HG03457 (cell line): ENCODE measurements at regions not wholly inside any gene's neighbourhood (a gene's known extent, or its start where the extent isn't known, plus 50 kb on each side); places are given as distances from the start of the nearest gene placed in this dataset.

ENCODE experiments used
- ATAC-seq: cut with Tn5 transposase; IDR thresholded peaks from one replicate; pipeline ENCODE4 v1.9.1; 2021; ENCODE audit warnings: moderate number of reproducible peaks; ENCODE audit not compliant: unreplicated experiment

- ATAC-seq, result peak; percentile 83
Observed at GRCh38 chr12:27179400-27180214, 64.5 kb upstream of the STK38L start.

DNA sequence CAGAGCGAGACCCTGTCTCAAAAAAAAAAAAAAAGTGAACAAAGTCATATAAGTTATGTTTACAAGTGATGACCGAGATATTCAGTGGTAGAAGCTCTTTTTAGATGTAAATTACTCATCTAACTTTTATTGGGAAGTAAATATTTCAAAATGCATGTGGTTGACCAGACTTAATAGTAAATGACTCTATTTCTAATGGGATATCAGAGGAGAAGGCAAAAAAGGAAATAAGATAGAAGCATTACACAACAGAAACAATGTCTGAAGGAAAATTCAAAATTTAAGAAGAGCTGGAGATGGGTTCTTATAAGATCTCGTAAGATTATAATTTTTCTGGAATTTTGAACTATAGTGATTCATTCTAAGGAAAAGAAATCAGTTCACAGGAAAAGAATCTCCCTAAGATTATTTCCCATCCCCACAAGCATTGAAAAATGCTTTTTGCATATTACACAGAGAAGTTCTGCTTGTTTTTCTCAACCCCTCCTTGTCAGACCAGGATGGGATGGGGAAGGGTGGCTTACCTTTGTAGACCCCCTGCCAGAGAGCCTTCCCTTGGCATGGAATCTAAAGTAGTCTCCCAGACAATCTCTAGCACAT, 63.1 kb upstream of the STK38L start:
- no peak for ATAC-seq

DNA sequence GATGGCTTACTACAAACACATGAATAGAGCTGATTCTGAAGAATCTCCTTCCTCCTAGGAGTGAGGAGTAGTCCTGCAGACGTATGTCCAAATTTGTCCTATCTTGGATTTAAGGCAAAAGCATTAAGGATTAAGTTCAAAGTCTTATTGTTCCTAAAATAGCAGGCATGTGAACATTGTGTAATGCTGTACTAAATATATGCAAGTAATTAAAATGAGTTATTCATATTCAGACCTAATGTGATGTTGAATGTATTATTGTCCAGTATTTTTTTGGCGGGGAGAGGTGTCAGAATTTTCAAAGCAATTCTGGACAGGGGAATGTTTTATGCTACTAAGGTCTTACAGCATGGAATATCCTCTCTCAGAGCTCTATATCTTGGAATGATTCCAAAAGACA, 60.7 kb upstream of the STK38L start:
- ATAC-seq, result no peak

DNA sequence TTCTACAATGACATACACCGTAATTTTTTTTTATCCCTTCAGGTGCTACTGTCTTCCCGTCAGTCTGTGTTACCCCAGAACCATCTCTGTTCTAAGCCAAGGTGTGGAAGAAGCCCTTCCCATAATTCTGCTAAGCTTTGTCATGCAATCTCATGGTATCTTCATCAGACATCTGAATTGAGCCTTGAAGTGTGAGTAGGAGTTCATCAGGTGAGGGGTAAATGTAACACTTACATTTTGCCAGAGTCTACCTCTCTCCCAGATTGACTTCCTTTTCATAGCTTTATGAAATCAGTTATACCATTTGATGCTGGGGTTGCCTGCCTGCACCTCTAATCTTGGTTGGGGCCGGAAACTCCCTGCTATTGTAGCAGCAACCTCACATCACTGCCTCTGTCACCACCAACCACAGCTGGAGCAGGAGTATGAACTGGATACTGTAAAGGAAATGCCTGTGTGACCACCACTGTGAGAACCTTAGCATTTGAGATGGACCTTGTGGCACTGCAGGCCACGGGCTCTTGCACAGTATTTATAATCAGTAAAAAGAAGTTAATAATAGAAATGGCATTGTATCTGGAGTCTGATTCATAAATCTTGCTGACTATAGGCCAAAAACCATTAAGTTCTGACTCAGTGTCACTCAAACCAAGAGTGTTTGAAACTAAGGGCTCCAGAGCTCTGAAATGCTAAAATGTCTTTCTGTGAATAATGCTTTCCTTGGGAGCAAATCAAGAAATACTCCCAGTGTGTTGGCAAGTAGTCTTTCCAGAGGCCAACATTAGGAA, 58.7 kb upstream of the STK38L start:
- ATAC-seq, result peak; percentile 82

DNA sequence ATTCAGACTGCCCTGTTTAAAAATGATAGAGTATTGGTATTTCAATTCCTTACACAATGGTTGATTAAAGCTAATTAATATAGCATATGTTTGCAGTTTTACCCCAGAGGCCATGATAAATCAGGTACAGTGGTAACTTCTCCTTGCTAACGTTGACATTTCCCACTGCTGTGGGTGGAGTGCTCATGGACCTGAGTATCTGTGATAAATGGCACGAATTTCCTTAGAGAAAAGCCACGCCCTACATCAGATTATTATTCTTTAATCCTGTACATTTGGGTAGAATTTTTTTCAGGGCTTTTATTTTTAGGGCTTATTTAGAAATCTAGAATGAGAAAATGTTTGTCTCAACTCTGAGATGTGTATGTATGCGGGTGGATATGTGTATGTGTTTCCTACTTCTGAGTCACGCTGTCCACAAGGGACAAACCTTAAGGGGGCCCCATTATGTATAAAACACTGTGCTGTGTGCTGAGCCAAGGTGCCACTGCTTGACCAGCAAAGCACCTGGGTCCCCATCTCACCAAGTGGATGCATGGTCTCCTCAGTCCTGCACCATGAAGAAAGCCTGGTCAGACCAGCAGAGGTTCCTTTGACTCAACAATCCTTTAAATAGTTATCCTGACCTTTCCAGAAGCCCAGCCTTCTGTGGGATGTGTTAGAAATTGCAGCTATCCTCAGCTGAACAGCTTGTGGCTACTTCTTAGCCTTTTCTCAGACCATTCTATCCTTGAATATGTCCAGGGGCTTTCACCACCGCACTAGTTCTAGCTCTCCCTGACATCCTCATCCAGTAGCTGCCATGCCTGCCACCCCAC, 57.9 kb upstream of the STK38L start:
- ATAC-seq, result no peak

GRCh38 chr12:27187697-27188096, 56.4 kb upstream of the STK38L start:
- ATAC-seq, result no peak

GRCh38 chr12:27190761-27191160, 53.3 kb upstream of the STK38L start:
- no peak for ATAC-seq

DNA sequence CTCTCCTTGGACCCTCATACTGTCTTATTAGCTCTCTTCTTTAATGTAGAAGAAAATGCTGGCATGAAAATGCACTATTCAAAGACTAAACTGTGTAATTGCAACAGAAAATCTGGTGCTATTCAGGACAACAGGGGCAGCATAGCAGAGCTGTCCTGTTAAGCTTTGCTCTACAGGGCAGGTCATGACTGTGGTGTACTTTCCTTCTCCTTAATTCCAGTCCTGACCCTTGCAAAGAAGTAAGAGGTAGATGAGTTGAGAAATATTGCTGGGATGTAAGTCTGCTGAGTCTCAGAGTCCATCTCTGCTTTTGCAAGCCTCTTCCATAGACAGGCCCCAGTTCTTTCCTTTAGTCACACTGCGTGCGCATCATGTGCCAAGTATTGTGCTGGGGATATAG, 52.6 kb upstream of the STK38L start:
- no peak for ATAC-seq

GRCh38 chr12:27192118-27192802, 51.8 kb upstream of the STK38L start:
- no peak for ATAC-seq

DNA sequence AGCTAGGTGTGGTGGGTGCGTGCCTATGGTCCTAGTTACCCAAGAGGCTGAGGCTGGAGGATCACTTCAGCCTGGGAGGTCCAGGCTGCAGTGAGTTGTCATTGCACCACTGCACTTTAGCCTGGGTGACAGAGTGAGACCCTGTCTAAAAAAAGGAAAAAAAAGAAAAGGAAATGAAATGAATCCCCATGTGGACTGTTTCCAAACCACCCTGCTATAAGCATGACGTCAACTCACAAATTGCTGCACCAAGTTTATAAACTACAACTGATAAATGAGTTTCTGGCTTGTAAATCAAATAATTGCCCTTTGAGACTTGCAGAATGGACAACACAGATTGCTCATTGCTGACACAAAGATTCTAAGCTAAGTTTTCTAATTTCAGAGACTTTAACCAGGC, 51.0 kb upstream of the STK38L start:
- ATAC-seq, result no peak

DNA sequence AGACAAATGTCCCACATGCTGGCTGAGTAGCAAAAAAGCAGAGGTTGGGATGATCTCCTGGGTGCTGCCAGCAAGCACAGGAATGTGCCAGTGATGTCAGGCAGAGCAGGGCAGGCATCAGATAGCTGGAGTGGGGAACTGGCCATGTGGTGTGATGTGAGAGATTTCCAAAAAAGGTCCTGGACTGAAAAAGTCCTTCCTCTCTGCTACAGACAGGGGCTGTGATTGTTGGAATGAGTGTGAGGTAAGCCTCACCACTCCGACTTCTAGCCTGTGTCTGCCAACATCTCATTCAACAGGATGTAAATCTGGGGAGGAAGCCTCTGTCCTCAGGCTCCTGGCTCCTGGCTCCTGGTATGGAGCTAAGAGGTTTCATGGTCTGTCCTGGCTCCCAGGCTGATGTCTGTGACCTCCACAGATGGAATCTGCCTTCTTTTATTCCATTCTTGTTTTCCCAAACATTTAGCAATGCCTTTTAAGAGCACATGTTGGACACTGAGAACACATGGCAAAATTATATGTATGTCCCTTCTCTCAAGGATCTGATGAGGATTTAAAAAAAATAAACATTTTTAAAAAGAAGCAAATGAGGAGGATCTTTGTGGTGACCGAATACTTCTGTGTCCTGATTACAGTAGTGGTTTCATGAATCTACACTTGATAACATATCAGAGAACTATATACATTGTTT, 50.1 kb upstream of the STK38L start:
- ATAC-seq, result no peak
